Neuronal stem cell (in vitro differentiated cells): ENCODE measurements at regions not wholly inside any gene's neighbourhood (a gene's known extent, or its start where the extent isn't known, plus 50 kb on each side); places are given as distances from the start of the nearest gene placed in this dataset.
A peak's percentile ranks its signal among the peaks of the same experiment; 100 is the strongest.
"Not testable (repeated sequence)": the region's sequence is repeated elsewhere in the genome, so short reads cannot be mapped to it uniquely, and the experiment has no call there.

Experiments
- DNase-seq: peaks from one replicate; pipeline ENCODE4 v3.0.0-alpha.2; 2013; ENCODE audit warnings: low spot score
- H2AFZ ChIP-seq: one replicate; pipeline ENCODE4 v1.6.1; 2013; ENCODE audit warnings: mild to moderate bottlenecking, low read length, inconsistent platforms
- H2AK5ac ChIP-seq: 2 replicates; pipeline ENCODE4 v1.6.1; 2013; ENCODE audit warnings: low read depth, mild to moderate bottlenecking, inconsistent platforms, low read length, moderate library complexity, mixed read lengths
- H2BK120ac ChIP-seq: 2 replicates; pipeline ENCODE4 v1.6.1; 2013; ENCODE audit warnings: low read depth, mild to moderate bottlenecking, inconsistent platforms, low read length, moderate library complexity, mixed read lengths
- H2BK12ac ChIP-seq: one replicate; pipeline ENCODE4 v1.6.1; 2013; ENCODE audit warnings: low read length, inconsistent platforms
- H2BK15ac ChIP-seq: 2 replicates; pipeline ENCODE4 v1.6.1; 2013; ENCODE audit warnings: mild to moderate bottlenecking, low read length, inconsistent platforms, mixed read lengths
- H2BK5ac ChIP-seq: one replicate; pipeline ENCODE4 v1.6.1; 2013; ENCODE audit warnings: inconsistent platforms, mild to moderate bottlenecking, low read length, moderate library complexity
- H3K14ac ChIP-seq: one replicate; pipeline ENCODE4 v1.6.1; 2013; ENCODE audit warnings: low read length, inconsistent platforms
- H3K18ac ChIP-seq: 2 replicates; pipeline ENCODE4 v1.6.1; 2013; ENCODE audit warnings: low read length, inconsistent platforms
- H3K23ac ChIP-seq: 2 replicates; pipeline ENCODE4 v1.6.1; 2013; ENCODE audit warnings: low read depth, mild to moderate bottlenecking, mixed read lengths, low read length, inconsistent platforms; ENCODE audit not compliant: poor library complexity
- H3K27ac ChIP-seq: replicated peaks from 3 replicates; pipeline ENCODE4 v1.5.1; 2013; ENCODE audit warnings: low read length, inconsistent platforms
- H3K27me3 ChIP-seq, 3 experiments: 2 replicates each; pipeline ENCODE4 v1.6.1; 2013; ENCODE audit warnings: low read length in 3 of 3, mild to moderate bottlenecking in 2 of 3, inconsistent platforms in 1 of 3, low read depth in 1 of 3, mixed read lengths in 1 of 3, moderate library complexity in 1 of 3; ENCODE audit not compliant: control insufficient read depth in 3 of 3, insufficient read depth in 3 of 3
- H3K36me3 ChIP-seq, 2 donors: replicated peaks in 1 of 2; 2 replicates each; pipeline ENCODE4 v1.6.1; 2013; ENCODE audit warnings: low read length in 2 of 2; ENCODE audit not compliant: control insufficient read depth in 2 of 2, insufficient read depth in 2 of 2
- H3K4ac ChIP-seq: 2 replicates; pipeline ENCODE4 v1.6.1; 2013; ENCODE audit warnings: inconsistent platforms, mild to moderate bottlenecking, low read length, moderate library complexity
- H3K4me1 ChIP-seq, 2 donors: 1 replicate in 1 of 2; 2 replicates in 1 of 2; pipeline ENCODE4 v1.6.1; 2013; ENCODE audit warnings: low read length in 2 of 2, low read depth in 1 of 2; ENCODE audit not compliant: control insufficient read depth in 2 of 2, insufficient read depth in 1 of 2
- H3K4me2 ChIP-seq: one replicate; pipeline ENCODE4 v1.6.1; 2013; ENCODE audit warnings: mild to moderate bottlenecking, low read length, inconsistent platforms; ENCODE audit not compliant: insufficient read depth, poor library complexity, severe bottlenecking
- H3K4me3 ChIP-seq, 2 donors: 2 replicates each; pipeline ENCODE4 v1.5.1; 2013; ENCODE audit warnings: low read length in 2 of 2, mild to moderate bottlenecking in 2 of 2, inconsistent platforms in 1 of 2, moderate library complexity in 1 of 2
- H3K79me1 ChIP-seq: one replicate; pipeline ENCODE4 v1.6.1; 2013; ENCODE audit warnings: low read depth, mild to moderate bottlenecking, inconsistent platforms, low read length, moderate library complexity
- H3K9ac ChIP-seq: one replicate; pipeline ENCODE4 v1.6.1; 2013; ENCODE audit warnings: mild to moderate bottlenecking, low read depth, low read length, inconsistent platforms; ENCODE audit not compliant: poor library complexity
- H3K9me3 ChIP-seq, 2 donors: replicated peaks in 1 of 2; 2 replicates each; pipeline versions ENCODE3 to v1.6.1; 2013; ENCODE audit warnings: low read length in 2 of 2, mild to moderate bottlenecking in 2 of 2, inconsistent platforms in 1 of 2, low read depth in 1 of 2, mixed read lengths in 1 of 2, moderate library complexity in 1 of 2; ENCODE audit not compliant: control insufficient read depth in 2 of 2, insufficient read depth in 1 of 2
- H4K8ac ChIP-seq: one replicate; pipeline ENCODE4 v1.6.1; 2013; ENCODE audit warnings: low read depth, mild to moderate bottlenecking, inconsistent platforms, low read length, moderate library complexity
- H4K91ac ChIP-seq: one replicate; pipeline ENCODE4 v1.6.1; 2013; ENCODE audit warnings: low read length, low read depth, mild to moderate bottlenecking, inconsistent platforms; ENCODE audit not compliant: poor library complexity
- WGBS, 2 donors: extraction: QIAGEN DNeasy Blood & Tissue Kit; methylation state at CpG; one replicate each; pipeline ENCODE4 v1.1.7; 2013; ENCODE audit warnings: missing lambda C conversion rate in 2 of 2, mixed read lengths in 1 of 2; ENCODE audit not compliant: insufficient read length in 2 of 2, insufficient replicate concordance in 1 of 2; ENCODE audit errors: extremely low coverage in 2 of 2; 5-methylcytosine and 5-hydroxymethylcytosine counted together

DNA sequence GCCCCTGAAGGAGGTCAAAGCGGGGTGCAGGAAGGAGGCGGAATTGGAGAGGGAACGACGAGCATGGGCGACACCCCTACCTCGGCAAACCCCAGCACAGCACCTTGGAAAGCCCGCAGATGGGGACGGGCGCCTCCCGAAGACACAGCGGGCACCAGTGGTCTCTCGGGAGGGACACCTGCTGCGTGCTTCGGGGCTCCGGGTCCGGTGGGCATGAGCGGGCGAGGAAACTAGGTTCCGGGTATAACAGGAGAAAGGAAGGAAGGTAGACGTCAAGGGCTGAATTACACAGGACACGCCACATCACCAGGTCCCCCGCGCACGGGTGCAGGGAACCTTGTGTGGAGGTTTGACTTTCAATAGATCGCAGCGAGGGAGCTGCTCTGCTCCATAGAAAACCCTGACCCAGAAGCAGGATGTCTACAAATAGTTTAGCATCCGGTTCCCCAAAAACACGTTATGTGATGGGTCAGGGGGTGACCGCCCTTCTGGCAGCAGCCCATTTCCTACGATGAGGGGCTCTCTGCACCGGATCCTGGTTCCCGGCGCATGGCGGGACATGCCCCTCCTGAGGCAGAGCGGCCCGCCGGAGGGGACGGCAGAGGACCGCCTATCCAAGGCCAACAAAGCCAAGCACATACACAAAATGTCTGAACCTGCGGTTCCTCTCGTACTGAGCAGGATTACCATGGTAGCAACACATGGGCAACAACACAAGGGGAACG is 196.9 kb downstream of the ALG10 start:
- Histone ChIP-seq H3K36me3 (no peaks in the 10 kb centered on the region), H2BK12ac (no peak overlapping the region), H2BK5ac (peak overlapping the region; percentile 53), H2AK5ac (no peak overlapping the region), H3K23ac (no peak overlapping the region), H3K4me1 (no peaks in the 10 kb centered on the region), H4K8ac (no peak overlapping the region), H3K14ac (no peak overlapping the region), H3K27me3 (no peaks in the 10 kb centered on the region), H4K91ac (no peak overlapping the region), H2AFZ (peak overlapping the region; percentile 11), H3K4me3 (peak overlapping the region in 1 of 2 donors; percentile 45), H2BK15ac (no peak overlapping the region), H3K27ac (no peak overlapping the region), H3K4ac (no peak overlapping the region), H3K79me1 (peaks cover 4% of the 10 kb centered on the region), H3K9ac (no peak overlapping the region), H3K4me2 (no peak overlapping the region), H3K9me3 (peaks cover 0 to 28% of the 10 kb centered on the region in 2 donors), H3K18ac (no peak overlapping the region), H2BK120ac (no peak overlapping the region)
- no CpG with 5 or more reads among the region's 42 CpGs for WGBS, 2 donors
- peak; percentile 1 for DNase-seq

DNA sequence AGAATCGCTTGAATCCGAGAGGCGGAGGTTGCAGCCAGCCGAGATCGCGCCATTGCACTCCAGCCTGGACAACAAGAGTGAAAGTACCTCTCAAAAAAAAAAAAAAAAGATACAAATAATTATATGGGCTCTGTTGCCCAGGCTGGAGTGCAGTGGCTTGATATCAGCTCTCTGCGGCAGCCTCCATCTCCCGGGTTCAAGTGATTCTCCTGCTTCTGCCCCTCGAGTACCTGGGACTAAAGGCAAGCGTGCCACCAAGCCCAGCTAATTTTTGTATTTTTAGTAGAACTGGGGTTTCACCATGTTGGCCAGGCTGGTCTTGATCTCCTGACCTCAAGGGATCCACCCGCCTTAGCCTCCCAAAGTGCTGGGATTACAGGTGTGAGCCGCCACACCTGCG is 197.8 kb downstream of the ALG10 start:
- not testable (repeated sequence) for H3K27ac ChIP-seq, DNase-seq, H3K79me1 ChIP-seq, H2BK5ac ChIP-seq, H3K4me1 ChIP-seq, H3K27me3 ChIP-seq, H4K8ac ChIP-seq, H3K14ac ChIP-seq, H3K4ac ChIP-seq, H3K23ac ChIP-seq, H3K9ac ChIP-seq, H2BK15ac ChIP-seq, H3K4me3 ChIP-seq, H2AK5ac ChIP-seq, H2BK12ac ChIP-seq, H3K18ac ChIP-seq, H4K91ac ChIP-seq, H3K36me3 ChIP-seq, H3K4me2 ChIP-seq, H2BK120ac ChIP-seq, H2AFZ ChIP-seq
- H3K9me3 ChIP-seq: peaks cover 0 to 24% of the 10 kb centered on the region in 2 donors
- no CpG with 5 or more reads among the region's 13 CpGs for WGBS, 2 donors

DNA sequence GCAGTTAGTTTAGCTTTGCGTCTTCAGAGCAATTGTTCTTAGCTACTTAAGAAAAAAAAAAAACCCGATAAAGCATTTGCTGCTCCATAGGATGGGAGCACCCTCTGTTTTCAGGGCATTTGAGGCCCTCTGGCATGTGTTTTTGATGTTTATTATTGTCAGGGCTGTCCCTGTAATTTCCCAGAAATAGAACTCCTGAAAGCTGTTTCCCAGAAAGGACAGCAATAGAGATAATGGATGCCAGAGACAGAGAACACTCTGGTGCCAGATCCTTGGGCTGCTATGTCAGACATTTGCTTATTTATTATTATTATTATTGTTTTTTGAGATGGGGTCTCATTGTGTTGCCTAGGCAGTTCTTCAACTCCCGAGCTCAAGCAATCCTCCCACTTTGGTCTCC is 201.3 kb downstream of the ALG10 start:
- no peak overlapping the region for H3K18ac ChIP-seq
- H3K4me2 ChIP-seq: no peak overlapping the region
- H3K27me3 ChIP-seq: no peaks in the 10 kb centered on the region
- no peak overlapping the region for H3K14ac ChIP-seq
- no peaks in the 10 kb centered on the region for H3K36me3 ChIP-seq
- no peaks in the 10 kb centered on the region for H3K4me1 ChIP-seq
- peaks cover 4% of the 10 kb centered on the region for H3K79me1 ChIP-seq
- WGBS, 2 donors: no CpG with 5 or more reads among the region's 3 CpGs
- H4K8ac ChIP-seq: no peak overlapping the region
- H4K91ac ChIP-seq: no peak overlapping the region
- no peak overlapping the region for H3K23ac ChIP-seq
- no peak overlapping the region for H2BK15ac ChIP-seq
- no peak for DNase-seq
- H2AK5ac ChIP-seq: no peak overlapping the region
- H2BK12ac ChIP-seq: no peak overlapping the region
- H2BK5ac ChIP-seq: no peak overlapping the region
- H3K4ac ChIP-seq: no peak overlapping the region
- peaks cover 0 to 12% of the 10 kb centered on the region in 2 donors for H3K9me3 ChIP-seq
- H3K9ac ChIP-seq: no peak overlapping the region
- no peak overlapping the region for H3K27ac ChIP-seq
- no peak overlapping the region for H2AFZ ChIP-seq
- H2BK120ac ChIP-seq: no peak overlapping the region
- no peak overlapping the region for H3K4me3 ChIP-seq

DNA sequence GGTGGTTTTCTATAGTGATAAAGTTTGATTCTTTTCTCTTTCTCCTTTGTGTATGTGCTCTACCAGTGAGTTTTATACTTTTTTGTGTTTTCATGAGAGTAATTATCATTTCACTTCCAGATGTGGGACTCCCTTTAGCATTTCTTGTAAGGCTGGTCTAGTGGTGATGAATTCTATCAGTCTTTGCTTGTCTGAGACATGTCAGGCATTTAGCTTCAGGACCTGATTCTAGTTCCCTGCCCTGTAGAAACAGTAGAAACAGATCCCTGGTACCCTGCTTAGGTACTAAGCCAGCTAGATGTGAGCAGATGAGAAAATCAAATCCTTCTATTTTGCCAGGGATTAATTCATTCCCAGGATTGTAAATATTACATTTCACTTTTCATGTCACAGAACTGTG is 203.7 kb downstream of the ALG10 start:
- H3K36me3 ChIP-seq, H3K27ac ChIP-seq, H3K4me3 ChIP-seq, H3K4me2 ChIP-seq, H2BK5ac ChIP-seq, H4K8ac ChIP-seq, H3K27me3 ChIP-seq, DNase-seq, H3K23ac ChIP-seq, H3K14ac ChIP-seq, H3K79me1 ChIP-seq, H3K4me1 ChIP-seq, H2AK5ac ChIP-seq, H2BK120ac ChIP-seq, H3K9ac ChIP-seq, H2BK12ac ChIP-seq, H3K18ac ChIP-seq, H2BK15ac ChIP-seq, H3K9me3 ChIP-seq, H4K91ac ChIP-seq, H2AFZ ChIP-seq, H3K4ac ChIP-seq: not testable (repeated sequence)
